ENCODE measurements at regions not wholly inside any gene's neighbourhood (a gene's known extent, or its start where the extent isn't known, plus 50 kb on each side); places are given as distances from the start of the nearest gene placed in this dataset.
"Not testable (repeated sequence)": the region's sequence is repeated elsewhere in the genome, so short reads cannot be mapped to it uniquely, and the experiment has no call there.

DNA sequence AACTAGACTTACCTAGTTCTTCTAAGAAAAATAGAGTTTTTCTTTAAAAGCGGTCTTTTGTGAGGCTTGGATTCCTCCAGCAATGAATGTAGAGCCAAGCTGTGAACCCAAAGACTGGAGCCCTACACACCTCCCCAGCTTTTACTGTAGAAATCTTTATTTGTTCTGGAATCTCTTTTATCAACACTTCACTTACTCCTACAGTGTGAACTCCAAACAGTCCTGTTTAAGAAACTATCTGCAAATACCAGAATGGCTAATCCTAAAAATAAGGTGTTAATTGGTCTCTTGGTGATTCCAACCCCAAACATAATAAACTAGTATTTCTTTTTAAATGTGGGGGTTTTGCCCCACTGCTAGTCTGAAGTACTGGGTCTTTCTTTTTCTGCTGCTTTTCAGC, 103.9 kb downstream of the ENC1 start:
- Histone ChIP-seq H3K4me2 (no peak overlapping the region), H3K27ac (no peak overlapping the region), H3K27me3 (no peaks in the 10 kb centered on the region), H3K36me3 (no peaks in the 10 kb centered on the region), H4K20me1 (no peaks in the 10 kb centered on the region), H3K9ac (no peak overlapping the region), H3K4me1 (no peaks in the 10 kb centered on the region), H3K9me3 (peaks cover 41% of the 10 kb centered on the region), H3K4me3 (no peak overlapping the region)
- TF ChIP-seq Cebpa-rat (IDR thresholded peaks at IDR 0.05) = no peak

DNA sequence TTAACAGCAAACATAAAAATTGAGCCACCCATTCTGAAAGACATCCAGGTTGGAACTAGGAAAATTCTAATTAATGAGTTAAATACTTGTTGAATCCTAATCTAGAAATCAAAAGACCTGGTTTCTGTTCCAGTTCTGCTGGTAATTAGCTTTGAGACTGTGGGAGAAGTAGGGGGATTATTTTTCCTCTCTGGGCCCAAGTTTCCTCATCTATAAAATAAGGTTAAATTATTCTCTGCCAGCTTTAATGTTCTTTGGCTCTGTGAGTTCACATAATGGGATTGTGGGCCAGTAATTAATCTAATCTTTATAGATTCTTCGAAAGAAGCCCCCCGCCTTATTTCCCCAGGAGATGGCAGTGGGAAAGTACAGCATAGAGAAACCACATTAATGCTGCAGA, 104.6 kb downstream of the ENC1 start:
- H3K9me3 ChIP-seq = peaks cover 41% of the 10 kb centered on the region
- H3K27me3 ChIP-seq = no peaks in the 10 kb centered on the region
- H3K27ac ChIP-seq = no peak overlapping the region
- no peak overlapping the region for H3K9ac ChIP-seq
- TF ChIP-seq Cebpa-rat (IDR thresholded peaks at IDR 0.05) = no peak
- no peak overlapping the region for H3K4me3 ChIP-seq
- H3K36me3 ChIP-seq = no peaks in the 10 kb centered on the region
- H3K4me1 ChIP-seq = no peaks in the 10 kb centered on the region
- H4K20me1 ChIP-seq = no peaks in the 10 kb centered on the region
- H3K4me2 ChIP-seq = no peak overlapping the region

DNA sequence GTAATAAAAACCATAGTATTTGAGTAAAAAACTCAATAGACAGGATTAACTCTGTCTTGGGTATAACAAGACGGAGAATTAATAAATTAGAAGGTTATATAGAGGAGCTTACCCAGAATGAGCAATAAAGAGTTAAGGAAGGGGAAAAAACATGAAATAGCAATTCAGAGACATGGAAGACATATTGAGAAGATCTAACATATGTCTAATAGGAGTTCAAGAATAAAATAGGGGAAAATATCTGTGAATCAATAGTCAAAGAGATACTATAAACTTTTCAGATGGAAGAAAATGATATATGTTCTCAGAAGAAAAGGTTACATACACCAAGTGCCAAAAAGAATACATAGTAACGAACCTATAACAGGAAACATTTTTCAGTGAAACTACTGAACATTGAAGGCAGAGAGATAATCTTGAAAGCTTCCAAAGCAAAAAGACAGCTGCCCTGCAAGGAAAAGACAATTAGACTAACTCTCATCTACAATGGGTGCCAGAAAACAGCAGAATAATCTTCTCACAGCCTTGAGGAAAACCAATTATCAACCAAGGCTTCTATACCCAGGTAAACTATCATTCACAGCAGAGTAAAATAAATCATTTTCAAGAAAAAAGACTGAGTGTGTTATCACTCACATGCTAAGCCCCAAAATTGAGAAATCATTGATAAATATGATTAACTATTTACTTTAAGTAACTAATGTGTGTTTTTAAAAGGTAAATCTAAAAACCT, 106.0 kb downstream of the ENC1 start:
- Histone ChIP-seq H3K4me3 (no peak overlapping the region), H4K20me1 (no peaks in the 10 kb centered on the region), H3K9ac (no peak overlapping the region), H3K27ac (no peak overlapping the region), H3K36me3 (no peaks in the 10 kb centered on the region), H3K27me3 (no peaks in the 10 kb centered on the region), H3K4me1 (no peaks in the 10 kb centered on the region), H3K4me2 (no peak overlapping the region), H3K9me3 (peaks cover 41% of the 10 kb centered on the region)
- no peak for TF ChIP-seq Cebpa-rat (IDR thresholded peaks at IDR 0.05)

DNA sequence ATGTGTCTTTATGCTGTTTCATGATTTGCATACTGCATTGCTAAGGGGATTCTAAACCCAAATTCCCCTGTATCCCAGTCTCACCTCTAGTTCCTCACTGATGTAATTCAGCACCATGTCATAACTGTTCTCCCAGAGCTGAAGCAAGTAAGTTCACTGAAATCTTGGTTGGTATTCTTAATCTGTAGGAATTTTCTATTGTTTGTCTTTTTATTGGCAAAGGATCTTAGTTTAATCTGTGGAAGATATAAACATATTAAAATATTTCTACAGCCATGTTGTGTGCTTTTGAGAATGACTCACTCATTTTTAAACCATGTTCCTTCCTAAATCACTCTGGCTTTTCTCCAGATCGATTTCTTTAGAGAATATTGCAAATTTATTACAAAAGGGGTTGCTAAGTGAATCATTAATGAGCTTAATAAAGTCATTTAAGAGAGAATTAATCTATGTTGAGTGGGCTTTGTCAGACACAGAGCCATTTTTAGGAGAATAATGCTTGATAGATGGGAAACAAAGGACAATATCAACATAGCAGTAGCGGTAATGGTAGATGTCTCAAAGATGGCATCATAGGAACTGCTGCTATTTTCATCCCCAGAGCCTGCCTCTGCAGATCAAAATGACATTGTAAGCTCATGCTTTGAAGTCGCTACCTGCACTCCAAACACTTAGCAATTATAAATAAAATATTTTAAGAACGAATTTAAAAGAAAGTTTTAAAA, 110.0 kb downstream of the ENC1 start:
- Histone ChIP-seq H3K4me2 (no peak overlapping the region), H3K4me1 (no peaks in the 10 kb centered on the region), H3K9ac (no peak overlapping the region), H3K27me3 (no peaks in the 10 kb centered on the region), H3K4me3 (no peak overlapping the region), H4K20me1 (no peaks in the 10 kb centered on the region), H3K9me3 (peaks cover 35% of the 10 kb centered on the region), H3K27ac (no peak overlapping the region), H3K36me3 (no peaks in the 10 kb centered on the region)
- no peak for TF ChIP-seq Cebpa-rat (IDR thresholded peaks at IDR 0.05)

DNA sequence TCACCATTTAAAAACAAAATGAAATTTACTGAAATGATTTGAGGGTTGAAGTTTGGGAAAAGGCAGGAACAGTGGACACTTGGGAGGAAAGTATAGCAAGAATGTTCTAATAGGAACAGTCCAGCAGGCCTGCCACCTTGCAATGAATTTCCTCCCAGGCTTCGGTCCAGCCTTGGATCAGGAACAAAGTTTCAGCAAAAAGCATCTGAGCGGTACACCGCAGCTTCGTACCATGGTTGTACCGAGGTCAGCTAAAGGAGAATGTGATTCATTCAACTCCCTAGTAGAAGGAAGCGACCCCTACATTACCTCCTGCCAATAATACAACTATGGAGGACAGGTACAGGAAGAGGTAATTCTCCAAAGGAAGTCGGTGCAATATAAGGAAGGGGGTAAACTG, 111.4 kb downstream of the ENC1 start:
- TF ChIP-seq Cebpa-rat (IDR thresholded peaks at IDR 0.05) = no peak
- H4K20me1 ChIP-seq = no peaks in the 10 kb centered on the region
- no peaks in the 10 kb centered on the region for H3K27me3 ChIP-seq
- no peak overlapping the region for H3K4me3 ChIP-seq
- H3K4me1 ChIP-seq = no peaks in the 10 kb centered on the region
- peaks cover 33% of the 10 kb centered on the region for H3K9me3 ChIP-seq
- no peak overlapping the region for H3K4me2 ChIP-seq
- no peaks in the 10 kb centered on the region for H3K36me3 ChIP-seq
- no peak overlapping the region for H3K9ac ChIP-seq
- no peak overlapping the region for H3K27ac ChIP-seq

DNA sequence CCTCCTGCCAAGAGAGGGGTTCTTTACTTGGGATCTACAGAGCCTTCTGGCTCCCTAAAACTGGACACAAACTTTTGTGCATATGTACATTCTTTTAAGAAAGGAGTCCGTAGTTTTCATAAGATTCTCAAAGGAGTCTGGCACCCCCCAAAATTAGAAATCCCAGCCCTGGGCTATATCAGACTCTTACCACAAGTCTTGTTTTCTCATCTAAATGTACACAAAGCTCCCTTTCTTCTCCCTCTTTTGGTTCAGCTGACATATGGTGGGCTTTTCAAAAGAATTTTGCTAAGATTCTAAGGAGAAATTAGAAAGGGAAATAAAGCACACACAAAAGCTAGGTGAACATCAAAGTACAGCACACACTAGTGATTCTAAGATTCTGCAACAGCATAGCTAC, 114.4 kb downstream of the ENC1 start:
- no peak overlapping the region for H3K4me3 ChIP-seq
- TF ChIP-seq Cebpa-rat (IDR thresholded peaks at IDR 0.05) = no peak
- H3K4me2 ChIP-seq = no peak overlapping the region
- peaks cover 30% of the 10 kb centered on the region for H3K9me3 ChIP-seq
- no peaks in the 10 kb centered on the region for H3K27me3 ChIP-seq
- no peaks in the 10 kb centered on the region for H3K4me1 ChIP-seq
- H3K27ac ChIP-seq = no peak overlapping the region
- H4K20me1 ChIP-seq = no peaks in the 10 kb centered on the region
- no peaks in the 10 kb centered on the region for H3K36me3 ChIP-seq
- H3K9ac ChIP-seq = no peak overlapping the region

DNA sequence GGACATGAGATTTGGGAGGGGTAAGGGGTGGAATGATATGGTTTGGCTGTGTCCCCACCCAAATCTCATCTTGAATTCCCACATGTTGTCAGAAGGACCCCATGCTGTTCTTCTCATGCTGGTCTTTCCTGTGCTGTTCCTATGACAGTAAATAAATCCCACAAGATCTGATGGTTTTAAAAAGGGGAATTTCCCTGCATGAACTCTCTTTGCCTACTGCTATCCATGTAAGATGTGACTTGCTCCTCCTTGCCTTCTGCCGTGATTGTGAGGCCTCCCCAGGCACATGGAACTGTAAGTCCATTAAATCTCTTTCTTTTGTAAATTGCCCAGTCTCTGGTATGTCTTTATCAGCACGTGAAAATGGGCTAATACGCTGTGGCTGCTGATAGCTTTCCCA, 115.8 kb downstream of the ENC1 start:
- H3K27me3 ChIP-seq, H3K36me3 ChIP-seq, H3K4me1 ChIP-seq, H3K4me3 ChIP-seq, H3K9ac ChIP-seq, H3K4me2 ChIP-seq, H4K20me1 ChIP-seq, H3K27ac ChIP-seq: not testable (repeated sequence)
- peaks cover 30% of the 10 kb centered on the region for H3K9me3 ChIP-seq

DNA sequence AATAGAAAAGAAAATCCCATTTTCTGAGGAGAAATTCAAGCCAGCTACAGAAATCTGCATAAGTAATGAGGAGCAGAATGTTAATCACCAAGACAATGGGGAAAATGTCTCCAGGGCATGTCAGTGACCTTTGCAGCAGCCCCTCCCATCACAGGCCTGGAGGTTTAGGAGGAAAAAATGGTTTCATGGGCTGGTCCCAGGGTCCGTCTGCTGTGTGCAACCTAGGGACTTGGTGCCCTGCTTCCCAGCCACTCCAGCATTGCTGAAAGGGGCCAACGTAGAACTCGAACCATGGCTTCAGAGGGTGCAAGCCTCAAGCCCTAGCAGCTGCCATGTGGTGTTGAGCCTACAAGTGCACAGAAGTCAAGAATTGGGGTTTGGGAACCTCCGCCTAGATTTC, 116.8 kb downstream of the ENC1 start:
- not testable (repeated sequence) for H3K36me3 ChIP-seq, H4K20me1 ChIP-seq, H3K4me2 ChIP-seq, H3K4me1 ChIP-seq, H3K9ac ChIP-seq, H3K27ac ChIP-seq, H3K4me3 ChIP-seq, H3K27me3 ChIP-seq
- H3K9me3 ChIP-seq = peaks cover 30% of the 10 kb centered on the region

DNA sequence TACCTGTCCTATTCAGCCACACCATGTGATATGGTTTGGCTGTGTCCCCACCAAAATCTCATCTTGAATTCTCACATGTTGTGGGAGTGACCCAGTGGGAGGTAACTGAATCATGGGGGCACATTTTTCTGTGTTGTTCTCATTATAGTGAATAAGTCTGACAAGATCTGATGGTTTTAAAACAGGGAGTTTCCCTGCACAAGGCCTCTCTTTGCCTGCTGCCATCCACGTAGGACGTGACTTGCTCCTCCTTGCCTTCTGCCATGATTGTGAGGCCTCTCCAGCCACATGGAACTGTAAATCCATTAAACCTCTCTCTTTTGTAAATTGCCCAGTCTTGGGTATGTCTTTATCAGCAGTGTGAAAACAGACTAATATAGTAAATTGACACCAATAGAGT, 117.7 kb downstream of the ENC1 start:
- H3K4me3 ChIP-seq, H4K20me1 ChIP-seq, H3K4me2 ChIP-seq, H3K27me3 ChIP-seq, H3K36me3 ChIP-seq, H3K4me1 ChIP-seq, H3K27ac ChIP-seq, H3K9ac ChIP-seq: not testable (repeated sequence)
- H3K9me3 ChIP-seq = peaks cover 30% of the 10 kb centered on the region

DNA sequence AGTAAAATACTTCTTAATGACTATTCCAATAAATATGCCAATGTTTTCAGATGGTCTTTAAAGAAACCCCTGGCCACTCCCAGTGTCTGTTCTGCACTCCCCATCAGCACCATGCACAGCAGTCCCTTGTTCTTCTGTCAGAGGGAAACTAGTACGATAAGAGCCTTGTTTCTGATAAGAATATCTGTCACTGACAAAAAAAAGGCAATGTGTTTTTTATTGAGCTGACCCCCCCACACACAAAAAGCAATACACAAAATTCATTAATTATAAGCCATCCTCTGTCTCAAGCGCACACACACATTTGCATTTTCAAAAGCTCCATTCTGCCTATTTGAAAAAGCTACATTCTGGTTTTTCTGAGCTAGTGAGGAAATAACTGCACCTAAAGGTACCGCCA, 119.1 kb downstream of the ENC1 start:
- peaks cover 30% of the 10 kb centered on the region for H3K9me3 ChIP-seq
- H3K4me2 ChIP-seq = no peak overlapping the region
- H3K9ac ChIP-seq = no peak overlapping the region
- no peaks in the 10 kb centered on the region for H3K36me3 ChIP-seq
- no peak for TF ChIP-seq Cebpa-rat (IDR thresholded peaks at IDR 0.05)
- H3K4me1 ChIP-seq = no peaks in the 10 kb centered on the region
- H3K27me3 ChIP-seq = no peaks in the 10 kb centered on the region
- no peak overlapping the region for H3K4me3 ChIP-seq
- H3K27ac ChIP-seq = no peak overlapping the region
- H4K20me1 ChIP-seq = no peaks in the 10 kb centered on the region

DNA sequence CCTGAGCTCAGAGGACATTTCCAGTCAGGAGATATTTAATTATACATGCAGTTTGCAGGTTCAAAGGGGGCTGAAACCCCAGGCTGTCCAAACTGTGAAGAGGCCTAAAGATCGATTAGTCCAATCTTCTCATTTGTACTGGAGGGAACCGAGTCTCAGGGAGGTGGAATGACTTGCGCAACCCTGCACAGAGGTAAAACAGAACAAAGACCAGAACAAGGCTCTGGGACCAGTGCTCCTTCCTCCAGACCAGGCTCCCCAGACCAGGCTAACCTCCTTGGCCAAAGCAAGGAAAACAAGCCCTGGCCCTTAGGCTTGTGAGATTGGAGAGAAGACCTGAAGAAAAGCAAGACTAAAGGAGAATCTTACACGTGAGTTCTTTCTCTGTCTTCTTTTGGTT, 120.8 kb downstream of the ENC1 start:
- Histone ChIP-seq H3K4me2 (no peak overlapping the region), H3K27me3 (no peaks in the 10 kb centered on the region), H3K4me3 (no peak overlapping the region), H3K4me1 (no peaks in the 10 kb centered on the region), H3K9me3 (peaks cover 24% of the 10 kb centered on the region), H3K27ac (no peak overlapping the region), H4K20me1 (no peaks in the 10 kb centered on the region), H3K36me3 (no peaks in the 10 kb centered on the region), H3K9ac (no peak overlapping the region)
- peak; percentile 34; the same call in 1 of the 2 replicates for TF ChIP-seq Cebpa-rat (IDR thresholded peaks at IDR 0.05)
